NCI-H128 (cell line): ENCODE measurements at regions not wholly inside any gene's neighbourhood (a gene's known extent, or its start where the extent isn't known, plus 50 kb on each side); places are given as distances from the start of the nearest gene placed in this dataset.
"Not testable (repeated sequence)": the region's sequence is repeated elsewhere in the genome, so short reads cannot be mapped to it uniquely, and the experiment has no call there.

Experiments used
- DNase-seq: peaks from one replicate; lab custom pipeline; 2025; ENCODE audit not compliant: unreplicated experiment; lab: John Stamatoyannopoulos, UW

- DNase-seq = no peak
Observed at GRCh38 chr7:66502230-66503035, 126.2 kb upstream of the KCTD7 start.

GRCh38 chr7:66503036-66503370 lies 125.7 kb upstream of the KCTD7 start:
- DNase-seq = no peak

- no peak for DNase-seq
Observed at GRCh38 chr7:66503551-66504031, 125.1 kb upstream of the KCTD7 start.

- no peak for DNase-seq
Observed at GRCh38 chr7:66504131-66504530, 124.5 kb upstream of the KCTD7 start.

- no peak for DNase-seq
Observed at GRCh38 chr7:66505009-66505408, 123.7 kb upstream of the KCTD7 start.

- no peak for DNase-seq
Observed at GRCh38 chr7:66505531-66506451, 122.9 kb upstream of the KCTD7 start.

GRCh38 chr7:66506703-66507102 lies 122.0 kb upstream of the KCTD7 start:
- not testable (repeated sequence) for DNase-seq

GRCh38 chr7:66507764-66508296 lies 120.9 kb upstream of the KCTD7 start:
- DNase-seq = no peak

GRCh38 chr7:66508431-66508830 lies 120.2 kb upstream of the KCTD7 start:
- no peak for DNase-seq

- DNase-seq = no peak
Observed at GRCh38 chr7:66514050-66514449, 114.6 kb upstream of the KCTD7 start.

- no peak for DNase-seq
Observed at GRCh38 chr7:66517212-66517909, 111.3 kb upstream of the KCTD7 start.

- no peak for DNase-seq
Observed at GRCh38 chr7:66518151-66518691, 110.5 kb upstream of the KCTD7 start.

GRCh38 chr7:66521675-66522074 lies 107.0 kb upstream of the KCTD7 start:
- DNase-seq = no peak

GRCh38 chr7:66522518-66522917 lies 106.2 kb upstream of the KCTD7 start:
- DNase-seq = no peak

GRCh38 chr7:66523409-66523808 lies 105.3 kb upstream of the KCTD7 start:
- no peak for DNase-seq

GRCh38 chr7:66524738-66525137 lies 103.9 kb upstream of the KCTD7 start:
- DNase-seq = no peak

- DNase-seq = not testable (repeated sequence)
Observed at GRCh38 chr7:66526782-66527181, 101.9 kb upstream of the KCTD7 start.

GRCh38 chr7:66528652-66529051 lies 100.0 kb upstream of the KCTD7 start:
- no peak for DNase-seq

GRCh38 chr7:66529883-66530610 lies 98.6 kb upstream of the KCTD7 start:
- DNase-seq = no peak
